Parathyroid adenoma (tissue), 2 donors: ENCODE measurements at regions not wholly inside any gene's neighbourhood (a gene's known extent, or its start where the extent isn't known, plus 50 kb on each side); places are given as distances from the start of the nearest gene placed in this dataset.

ENCODE experiments used
- H2AFZ ChIP-seq: fragments of 300-600 bp; sonication (generic); one replicate; pipeline ENCODE4 v1.7.0; 2017; ENCODE audit warnings: antibody characterized with exemption, mild to moderate bottlenecking
- H3K27ac ChIP-seq: fragments of 300-600 bp; sonication (generic); one replicate; pipeline ENCODE4 v1.7.0; 2017
- H3K27me3 ChIP-seq: fragments of 300-600 bp; sonication (generic); one replicate; pipeline ENCODE4 v1.7.0; 2017; ENCODE audit warnings: low read length; ENCODE audit not compliant: control insufficient read depth, insufficient read depth
- H3K36me3 ChIP-seq: fragments of 300-600 bp; sonication (generic); one replicate; pipeline ENCODE4 v1.7.0; 2017; ENCODE audit warnings: low read length; ENCODE audit not compliant: control insufficient read depth, insufficient read depth
- H3K4me1 ChIP-seq: fragments of 300-600 bp; sonication (generic); one replicate; pipeline ENCODE4 v1.7.0; 2017; ENCODE audit warnings: control low read depth
- H3K4me2 ChIP-seq: fragments of 300-600 bp; sonication (generic); one replicate; pipeline ENCODE4 v1.7.0; 2017; ENCODE audit warnings: low read length
- H3K4me3 ChIP-seq: fragments of 300-600 bp; sonication (generic); one replicate; pipeline ENCODE4 v1.7.0; 2017; ENCODE audit warnings: low read depth, low read length
- H3K79me2 ChIP-seq: fragments of 300-600 bp; sonication (generic); one replicate; pipeline ENCODE4 v1.7.0; 2017; ENCODE audit warnings: control low read depth
- H3K9ac ChIP-seq: fragments of 300-600 bp; sonication (generic); one replicate; pipeline ENCODE4 v1.7.0; 2017; ENCODE audit warnings: mild to moderate bottlenecking
- H3K9me3 ChIP-seq: fragments of 300-600 bp; sonication (generic); one replicate; pipeline ENCODE4 v1.7.0; 2017; ENCODE audit warnings: low read length; ENCODE audit not compliant: control insufficient read depth
- CTCF ChIP-seq: fragments of 300-600 bp; sonication (generic); IDR thresholded peaks from one replicate; pipeline ENCODE4 v1.7.0; 2017; ENCODE audit warnings: antibody characterized with exemption, mild to moderate bottlenecking
- donor health status: primary hyperparathyroidism.

GRCh38 chr1:30336550-30337323 is 386.6 kb downstream of the MATN1 start:
- no peaks in the 10 kb centered on the region for H3K27me3 ChIP-seq
- H3K4me3 ChIP-seq = no peak overlapping the region
- H3K27ac ChIP-seq = no peak overlapping the region
- no peaks in the 10 kb centered on the region for H3K4me1 ChIP-seq
- no peak overlapping the region for H2AFZ ChIP-seq
- no peaks in the 10 kb centered on the region for H3K36me3 ChIP-seq
- H3K4me2 ChIP-seq = no peak overlapping the region
- no peak overlapping the region for H3K9ac ChIP-seq
- no peaks in the 10 kb centered on the region for H3K9me3 ChIP-seq
- H3K79me2 ChIP-seq = no peaks in the 10 kb centered on the region
- no peak for TF ChIP-seq CTCF

DNA sequence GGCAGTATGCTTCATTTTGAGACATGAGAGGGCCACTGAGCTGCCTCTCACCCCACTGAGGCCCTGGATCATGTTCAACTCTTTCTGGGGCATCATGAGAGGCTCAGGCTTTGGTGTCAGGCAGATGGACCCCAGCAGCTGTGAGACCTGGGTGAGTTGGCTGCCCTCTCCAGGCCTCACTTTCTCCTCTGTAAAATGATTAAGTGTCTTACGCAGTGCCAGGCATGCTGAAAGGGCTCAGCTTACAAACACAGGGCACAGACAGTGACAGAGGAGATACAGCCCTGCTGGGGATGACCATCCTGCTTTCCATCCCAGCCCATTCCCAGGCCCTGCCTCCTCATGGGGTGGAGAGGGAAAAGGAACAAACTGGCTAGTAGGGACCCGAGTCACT is 387.4 kb downstream of the MATN1 start:
- H2AFZ ChIP-seq = no peak overlapping the region
- no peak for TF ChIP-seq CTCF
- no peaks in the 10 kb centered on the region for H3K79me2 ChIP-seq
- no peak overlapping the region for H3K9ac ChIP-seq
- H3K4me2 ChIP-seq = no peak overlapping the region
- no peak overlapping the region for H3K4me3 ChIP-seq
- no peaks in the 10 kb centered on the region for H3K9me3 ChIP-seq
- H3K27ac ChIP-seq = no peak overlapping the region
- no peaks in the 10 kb centered on the region for H3K27me3 ChIP-seq
- H3K36me3 ChIP-seq = no peaks in the 10 kb centered on the region
- no peaks in the 10 kb centered on the region for H3K4me1 ChIP-seq

DNA sequence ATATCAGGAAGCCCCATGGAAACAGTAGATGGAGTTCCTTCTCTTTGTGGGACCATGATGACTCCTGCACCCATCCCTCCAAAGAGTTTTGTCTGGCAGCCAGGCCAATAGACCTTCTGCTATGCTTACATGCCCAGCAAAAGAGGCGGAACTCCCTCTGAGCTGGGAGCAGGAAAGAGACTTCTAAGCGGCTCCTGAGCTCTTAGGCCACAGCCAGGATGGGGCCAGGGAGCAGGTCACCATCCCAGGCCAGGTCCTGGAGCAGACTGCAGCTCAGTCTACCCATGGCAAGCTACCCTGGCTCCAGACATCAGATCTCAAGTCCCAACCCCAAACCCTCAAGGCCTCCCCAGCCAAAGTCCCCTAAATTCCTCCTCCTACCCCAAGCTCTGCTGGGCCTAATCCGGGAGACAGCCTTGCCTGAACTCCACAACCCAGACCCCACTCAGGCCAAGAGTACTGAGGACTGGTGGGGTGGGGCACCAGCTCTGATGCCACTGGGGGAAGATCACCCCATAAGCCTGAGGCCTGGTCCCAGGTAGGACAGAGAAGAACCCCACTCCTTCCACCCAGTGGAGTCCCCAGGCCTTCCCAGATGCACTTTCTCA is 387.9 kb downstream of the MATN1 start:
- H3K27me3 ChIP-seq = no peaks in the 10 kb centered on the region
- no peak overlapping the region for H3K4me3 ChIP-seq
- TF ChIP-seq CTCF = no peak
- no peak overlapping the region for H3K9ac ChIP-seq
- no peak overlapping the region for H3K27ac ChIP-seq
- H3K4me1 ChIP-seq = no peaks in the 10 kb centered on the region
- no peaks in the 10 kb centered on the region for H3K79me2 ChIP-seq
- H2AFZ ChIP-seq = no peak overlapping the region
- H3K9me3 ChIP-seq = no peaks in the 10 kb centered on the region
- H3K4me2 ChIP-seq = no peak overlapping the region
- no peaks in the 10 kb centered on the region for H3K36me3 ChIP-seq

- Histone ChIP-seq H3K9ac (no peak overlapping the region), H3K4me3 (no peak overlapping the region), H2AFZ (no peak overlapping the region), H3K36me3 (no peaks in the 10 kb centered on the region), H3K27me3 (no peaks in the 10 kb centered on the region), H3K27ac (no peak overlapping the region), H3K9me3 (no peaks in the 10 kb centered on the region), H3K79me2 (no peaks in the 10 kb centered on the region), H3K4me1 (no peaks in the 10 kb centered on the region), H3K4me2 (no peak overlapping the region)
- no peak for TF ChIP-seq CTCF
Measured at GRCh38 chr1:30334767-30335166, 388.6 kb downstream of the MATN1 start.
